RWPE1 (cell line): ENCODE measurements at regions not wholly inside any gene's neighbourhood (a gene's known extent, or its start where the extent isn't known, plus 50 kb on each side); places are given as distances from the start of the nearest gene placed in this dataset.

Experiments used
- CTCF ChIA-PET: fragments of 350-600 bp; sonication (Branson Sonifier 250); formaldehyde crosslinking; extraction: SDS; loops from one replicate; lab custom pipeline; 2021; lab: Yijun Ruan, JAX
- POLR2A ChIA-PET: fragments of 400-600 bp; formaldehyde crosslinking; extraction: SDS; loops from one replicate; lab custom pipeline; 2020; ENCODE audit warnings: antibody characterized with exemption; ENCODE audit not compliant: low non-redundant PET; lab: Yijun Ruan, JAX
- DNase-seq: peaks from one replicate; pipeline ENCODE4 v3.0.0; 2012; ENCODE audit warnings: low spot score
- H3K27ac ChIP-seq: fragments of 450-650 bp; 2 replicates; pipeline ENCODE4 v1.5.1; 2017
- CTCF ChIP-seq: fragments of 450-650 bp; conservative IDR thresholded peaks from 2 replicates; pipeline ENCODE4 v1.5.1; 2017; ENCODE audit warnings: low read depth, mild to moderate bottlenecking

GRCh38 chr2:59892398-59892797 is 661.1 kb downstream of the BCL11A start:
- POLR2A ChIA-PET, result no interaction called here
- DNase-seq, result no peak
- no peak for TF ChIP-seq CTCF
- H3K27ac ChIP-seq, result no peak overlapping the region
- CTCF ChIA-PET, result no interaction called here

- POLR2A ChIA-PET, result no interaction called here
- no peak overlapping the region for H3K27ac ChIP-seq
- no peak for TF ChIP-seq CTCF
- CTCF ChIA-PET, result no interaction called here
- no peak for DNase-seq
These were observed 664.1 kb downstream of the BCL11A start for GRCh38 chr2:59889305-59889704.

GRCh38 chr2:59888706-59889105 is 664.7 kb downstream of the BCL11A start:
- DNase-seq, result no peak
- TF ChIP-seq CTCF, result no peak
- CTCF ChIA-PET, result no interaction called here
- H3K27ac ChIP-seq, result no peak overlapping the region
- POLR2A ChIA-PET, result no interaction called here

GRCh38 chr2:59888015-59888414 is 665.4 kb downstream of the BCL11A start:
- no peak for TF ChIP-seq CTCF
- CTCF ChIA-PET, result no interaction called here
- no peak overlapping the region for H3K27ac ChIP-seq
- POLR2A ChIA-PET, result no interaction called here
- DNase-seq, result no peak

- no peak for DNase-seq
- no peak overlapping the region for H3K27ac ChIP-seq
- CTCF ChIA-PET, result no interaction called here
- TF ChIP-seq CTCF, result no peak
- POLR2A ChIA-PET, result no interaction called here
These were observed 666.1 kb downstream of the BCL11A start for GRCh38 chr2:59887366-59887765.

GRCh38 chr2:59886759-59887158 is 666.7 kb downstream of the BCL11A start:
- CTCF ChIA-PET, result no interaction called here
- H3K27ac ChIP-seq, result no peak overlapping the region
- no peak for TF ChIP-seq CTCF
- DNase-seq, result no peak
- POLR2A ChIA-PET, result no interaction called here

GRCh38 chr2:59885541-59885940 is 667.9 kb downstream of the BCL11A start:
- no peak for TF ChIP-seq CTCF
- CTCF ChIA-PET, result no interaction called here
- POLR2A ChIA-PET, result no interaction called here
- no peak for DNase-seq
- H3K27ac ChIP-seq, result no peak overlapping the region
